ENCODE measurements at regions not wholly inside any gene's neighbourhood (a gene's known extent, or its start where the extent isn't known, plus 50 kb on each side); places are given as distances from the start of the nearest gene placed in this dataset.

DNA sequence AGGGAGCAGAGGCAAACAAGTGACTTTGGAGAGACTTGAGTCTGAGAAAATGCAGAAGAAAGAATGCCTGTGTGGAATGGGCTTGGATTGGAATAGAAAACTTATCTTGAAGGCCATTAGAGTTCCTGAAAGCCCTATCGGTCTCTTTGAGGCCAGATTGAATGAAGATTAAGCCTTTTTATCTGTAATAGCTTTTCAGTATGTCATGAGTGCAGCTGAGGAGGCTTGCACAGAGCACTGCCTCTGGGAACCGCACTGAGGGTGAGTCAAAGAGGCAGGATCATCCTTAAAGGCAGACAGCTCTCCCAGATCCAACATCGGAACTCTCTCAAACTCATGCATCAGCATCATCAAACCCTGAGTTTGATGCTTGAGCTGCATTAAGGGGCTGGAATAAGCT is 515.2 kb downstream of the NTRK3 start:
- no peak overlapping the region for H3K27ac ChIP-seq (ENCODE audit: extremely low read depth, low read depth, low read length)
- peaks cover 1% of the 10 kb centered on the region; the same call in 1 of the 2 replicates for H3K4me1 ChIP-seq (ENCODE audit: control insufficient read depth, insufficient read depth, low read length)
- no peaks in the 10 kb centered on the region for H3K9me3 ChIP-seq (ENCODE audit: control insufficient read depth, insufficient read depth, low read depth, low read length)
- no peak overlapping the region for H3K4me3 ChIP-seq (ENCODE audit: low read depth, low read length)
- no peaks in the 10 kb centered on the region for H3K36me3 ChIP-seq (ENCODE audit: control insufficient read depth in 2 of 2, insufficient read depth in 1 of 2, low read length in 2 of 2)
- CTCF ChIA-PET = no interaction called here
- POLR2A ChIA-PET = no interaction called here
- TF ChIP-seq, protein P1, sequence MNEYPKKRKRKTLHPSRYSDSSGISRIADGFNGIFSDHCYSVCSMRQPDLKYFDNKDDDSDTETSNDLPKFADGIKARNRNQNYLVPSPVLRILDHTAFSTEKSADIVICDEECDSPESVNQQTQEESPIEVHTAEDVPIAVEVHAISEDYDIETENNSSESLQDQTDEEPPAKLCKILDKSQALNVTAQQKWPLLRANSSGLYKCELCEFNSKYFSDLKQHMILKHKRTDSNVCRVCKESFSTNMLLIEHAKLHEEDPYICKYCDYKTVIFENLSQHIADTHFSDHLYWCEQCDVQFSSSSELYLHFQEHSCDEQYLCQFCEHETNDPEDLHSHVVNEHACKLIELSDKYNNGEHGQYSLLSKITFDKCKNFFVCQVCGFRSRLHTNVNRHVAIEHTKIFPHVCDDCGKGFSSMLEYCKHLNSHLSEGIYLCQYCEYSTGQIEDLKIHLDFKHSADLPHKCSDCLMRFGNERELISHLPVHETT (tag by site-specific recombination; IDR thresholded peaks at IDR 0.05) = no peak
- no peak for TF ChIP-seq ZNF777 (tag by site-specific recombination; IDR thresholded peaks at IDR 0.05; ENCODE audit: borderline replicate concordance)
- no peak for TF ChIP-seq ZNF280C (tag by site-specific recombination; IDR thresholded peaks at IDR 0.05)
- TF ChIP-seq SETDB1 (IDR thresholded peaks at IDR 0.05; ENCODE audit: insufficient read length, low read length) = no peak
- TF ChIP-seq OSR2 (tag by site-specific recombination; IDR thresholded peaks at IDR 0.05) = no peak
- TF ChIP-seq, protein P2, sequence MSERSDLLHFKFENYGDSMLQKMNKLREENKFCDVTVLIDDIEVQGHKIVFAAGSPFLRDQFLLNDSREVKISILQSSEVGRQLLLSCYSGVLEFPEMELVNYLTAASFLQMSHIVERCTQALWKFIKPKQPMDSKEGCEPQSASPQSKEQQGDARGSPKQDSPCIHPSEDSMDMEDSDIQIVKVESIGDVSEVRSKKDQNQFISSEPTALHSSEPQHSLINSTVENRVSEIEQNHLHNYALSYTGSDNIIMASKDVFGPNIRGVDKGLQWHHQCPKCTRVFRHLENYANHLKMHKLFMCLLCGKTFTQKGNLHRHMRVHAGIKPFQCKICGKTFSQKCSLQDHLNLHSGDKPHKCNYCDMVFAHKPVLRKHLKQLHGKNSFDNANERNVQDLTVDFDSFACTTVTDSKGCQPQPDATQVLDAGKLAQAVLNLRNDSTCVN (tag by site-specific recombination; optimal IDR thresholded peaks at IDR 0.05) = no peak
- TF ChIP-seq ZNF514 (tag by site-specific recombination; IDR thresholded peaks at IDR 0.05) = no peak
- TF ChIP-seq, protein P3, sequence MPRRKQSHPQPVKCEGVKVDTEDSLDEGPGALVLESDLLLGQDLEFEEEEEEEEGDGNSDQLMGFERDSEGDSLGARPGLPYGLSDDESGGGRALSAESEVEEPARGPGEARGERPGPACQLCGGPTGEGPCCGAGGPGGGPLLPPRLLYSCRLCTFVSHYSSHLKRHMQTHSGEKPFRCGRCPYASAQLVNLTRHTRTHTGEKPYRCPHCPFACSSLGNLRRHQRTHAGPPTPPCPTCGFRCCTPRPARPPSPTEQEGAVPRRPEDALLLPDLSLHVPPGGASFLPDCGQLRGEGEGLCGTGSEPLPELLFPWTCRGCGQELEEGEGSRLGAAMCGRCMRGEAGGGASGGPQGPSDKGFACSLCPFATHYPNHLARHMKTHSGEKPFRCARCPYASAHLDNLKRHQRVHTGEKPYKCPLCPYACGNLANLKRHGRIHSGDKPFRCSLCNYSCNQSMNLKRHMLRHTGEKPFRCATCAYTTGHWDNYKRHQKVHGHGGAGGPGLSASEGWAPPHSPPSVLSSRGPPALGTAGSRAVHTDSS (tag by site-specific recombination; IDR thresholded peaks at IDR 0.05) = no peak
- TF ChIP-seq ZNF37A (tag by site-specific recombination; IDR thresholded peaks at IDR 0.05) = no peak
- no peak for TF ChIP-seq ZNF398 (tag by site-specific recombination; IDR thresholded peaks at IDR 0.05)

- Histone ChIP-seq H3K36me3 (ENCODE audit: control insufficient read depth in 2 of 2, insufficient read depth in 1 of 2, low read length in 2 of 2) (no peaks in the 10 kb centered on the region), H3K9me3 (ENCODE audit: control insufficient read depth, insufficient read depth, low read depth, low read length) (no peaks in the 10 kb centered on the region), H3K4me3 (ENCODE audit: low read depth, low read length) (no peak overlapping the region), H3K4me1 (ENCODE audit: control insufficient read depth, insufficient read depth, low read length) (no peaks in the 10 kb centered on the region), H3K27ac (ENCODE audit: extremely low read depth, low read depth, low read length) (no peak overlapping the region)
- no peak for TF ChIP-seq ZNF2 (tag by site-specific recombination; IDR thresholded peaks at IDR 0.05)
- TF ChIP-seq ZNF18 (tag by site-specific recombination; IDR thresholded peaks at IDR 0.05) = no peak
- TF ChIP-seq ZNF202 (tag by site-specific recombination; IDR thresholded peaks at IDR 0.05; ENCODE audit: borderline replicate concordance) = no peak
- no peak for TF ChIP-seq ZNF521 (tag by site-specific recombination; IDR thresholded peaks at IDR 0.05)
- no peak for TF ChIP-seq ZNF707 (tag by site-specific recombination; IDR thresholded peaks at IDR 0.05)
- no peak for TF ChIP-seq ZNF214 (tag by site-specific recombination; IDR thresholded peaks at IDR 0.05; ENCODE audit: borderline replicate concordance)
- TF ChIP-seq, protein P2 (tag by site-specific recombination; optimal IDR thresholded peaks at IDR 0.05) = no peak
- no peak for TF ChIP-seq ZNF423 (tag by site-specific recombination; IDR thresholded peaks at IDR 0.05)
- TF ChIP-seq ZNF701 (tag by site-specific recombination; IDR thresholded peaks at IDR 0.05) = no peak
- no peak for TF ChIP-seq ZNF433 (tag by site-specific recombination; IDR thresholded peaks at IDR 0.05; ENCODE audit: low read depth)
- POLR2A ChIA-PET = no interaction called here
- CTCF ChIA-PET = no interaction called here
Measured at GRCh38 chr15:87740655-87741344, 515.7 kb downstream of the NTRK3 start.
